ENCODE measurements at regions not wholly inside any gene's neighbourhood (a gene's known extent, or its start where the extent isn't known, plus 50 kb on each side); places are given as distances from the start of the nearest gene placed in this dataset.

DNA sequence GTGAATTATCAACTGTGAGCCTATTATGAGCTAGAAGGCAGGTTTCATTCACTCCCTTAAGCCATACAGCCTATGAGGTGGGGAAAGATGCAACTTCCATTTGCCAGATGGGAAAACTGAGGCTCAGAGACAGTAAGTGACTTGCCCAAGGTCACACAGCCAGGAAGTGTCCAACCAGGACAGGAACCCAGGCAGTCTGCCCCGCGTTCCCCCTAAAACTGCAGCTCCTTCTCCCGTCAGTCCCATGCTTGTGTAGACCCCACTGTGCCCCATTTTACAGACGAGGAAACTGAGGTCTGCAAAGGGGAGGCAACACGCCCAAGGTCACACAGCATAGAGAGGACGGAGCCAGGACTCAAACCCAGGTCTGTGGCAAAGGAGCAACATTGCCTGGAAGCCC, 50.6 kb downstream of the NCOR2 start:
- no peak for TF ChIP-seq EZH2 (IDR thresholded peaks at IDR 0.05; ENCODE audit: insufficient read depth, poor library complexity, severe bottlenecking)
- TF ChIP-seq EZH2phosphoT487 (IDR thresholded peaks at IDR 0.05; ENCODE audit: insufficient read depth, low read depth): no peak

All from GM23248 (cell line).